Liver (tissue), 8 donors: ENCODE measurements at regions not wholly inside any gene's neighbourhood (a gene's known extent, or its start where the extent isn't known, plus 50 kb on each side); places are given as distances from the start of the nearest gene placed in this dataset.

Experiments used
- DNase-seq: peaks from one replicate; pipeline ENCODE4 v3.0.0-alpha.2; 2017; ENCODE audit warnings: low spot score
- H3K27ac ChIP-seq, 2 donors: one replicate each; pipeline ENCODE4 v1.7.0; 2013; ENCODE audit warnings: inconsistent platforms in 2 of 2, low read length in 2 of 2, control low read depth in 1 of 2, low read depth in 1 of 2, mild to moderate bottlenecking in 1 of 2
- H3K27me3 ChIP-seq, 4 donors: one replicate each; pipeline versions ENCODE4 v1.6.1 to v1.7.0; 2013; ENCODE audit warnings: low read length in 3 of 4, inconsistent platforms in 1 of 4, mild to moderate bottlenecking in 1 of 4, moderate library complexity in 1 of 4; ENCODE audit not compliant: control insufficient read depth in 4 of 4, insufficient read depth in 4 of 4
- H3K36me3 ChIP-seq, 4 donors: one replicate each; pipeline versions ENCODE4 v1.6.1 to v1.7.0; 2013; ENCODE audit warnings: low read length in 3 of 4, mild to moderate bottlenecking in 3 of 4, low read depth in 1 of 4, moderate library complexity in 1 of 4; ENCODE audit not compliant: control insufficient read depth in 4 of 4, insufficient read depth in 3 of 4
- H3K4me1 ChIP-seq, 4 donors: one replicate each; pipeline versions ENCODE4 v1.6.1 to v1.7.0; 2013; ENCODE audit warnings: low read length in 3 of 4, mild to moderate bottlenecking in 3 of 4, moderate library complexity in 1 of 4; ENCODE audit not compliant: control insufficient read depth in 4 of 4, insufficient read depth in 4 of 4
- H3K4me3 ChIP-seq, 3 donors: one replicate each; pipeline versions ENCODE4 v1.6.1 to v1.7.0; 2013; ENCODE audit warnings: low read length in 3 of 3, control low read depth in 1 of 3, low read depth in 1 of 3, mild to moderate bottlenecking in 1 of 3
- H3K9ac ChIP-seq, 2 donors: one replicate each; pipeline ENCODE4 v1.7.0; 2013; ENCODE audit warnings: low read length in 2 of 2, mild to moderate bottlenecking in 2 of 2, moderate library complexity in 2 of 2, control low read depth in 1 of 2, low read depth in 1 of 2
- H3K9me3 ChIP-seq, 4 donors: one replicate each; pipeline versions ENCODE4 v1.6.1 to v1.7.0; 2013; ENCODE audit warnings: low read length in 3 of 4; ENCODE audit not compliant: control insufficient read depth in 4 of 4
- EGR1 ChIP-seq, 2 donors: IDR thresholded peaks; 2 replicates each; pipeline ENCODE4 v1.6.1; 2016 to 2018; ENCODE audit warnings: antibody characterized with exemption in 2 of 2, low read depth in 2 of 2
- FOXA1 ChIP-seq: IDR thresholded peaks from 2 replicates; pipeline ENCODE4 v1.6.1; 2016; ENCODE audit warnings: antibody characterized with exemption
- FOXA2 ChIP-seq: IDR thresholded peaks from 2 replicates; pipeline ENCODE4 v1.6.1; 2016; ENCODE audit warnings: antibody characterized with exemption
- HNF4G ChIP-seq: IDR thresholded peaks from 2 replicates; pipeline ENCODE4 v1.6.1; 2016; ENCODE audit warnings: antibody characterized with exemption
- JUND ChIP-seq, 2 donors: IDR thresholded peaks; 2 replicates each; pipeline ENCODE4 v1.6.1; 2016; ENCODE audit warnings: antibody characterized with exemption in 2 of 2
- SP1 ChIP-seq: IDR thresholded peaks from 2 replicates; pipeline ENCODE4 v1.6.1; 2018; ENCODE audit warnings: antibody characterized with exemption, mild to moderate bottlenecking
- TAF1 ChIP-seq: conservative IDR thresholded peaks from 2 replicates; pipeline ENCODE4 v1.6.1; 2016; ENCODE audit warnings: antibody characterized with exemption, mild to moderate bottlenecking
- YY1 ChIP-seq: IDR thresholded peaks from 2 replicates; pipeline ENCODE4 v1.6.1; 2016; ENCODE audit warnings: antibody characterized with exemption, mild to moderate bottlenecking
- WGBS: extraction: QIAGEN DNeasy Blood & Tissue Kit; methylation state at CpG from one replicate; pipeline ENCODE4 v1.1.7; 2013; 5-methylcytosine and 5-hydroxymethylcytosine counted together
- TF ChIP-seq, protein P1 (sequence below): IDR thresholded peaks from 2 replicates; pipeline ENCODE4 v1.6.1; 2016; ENCODE audit warnings: antibody characterized with exemption
- TF ChIP-seq, protein P2 (sequence below): fragments of 150-350 bp; IDR thresholded peaks from 2 replicates; pipeline ENCODE4 v1.5.1; 2017; ENCODE audit warnings: improper control_type of control experiment, low read depth, low read length; ENCODE audit not compliant: missing input control
- TF ChIP-seq, protein P3 (sequence below): IDR thresholded peaks from 2 replicates; pipeline ENCODE4 v1.6.1; 2016; ENCODE audit warnings: antibody characterized with exemption, mild to moderate bottlenecking
- donor health status: healthy.
- donor health status: healthy.
- donor health status: healthy.
- donor health status: healthy.
- donor health status: healthy.

DNA sequence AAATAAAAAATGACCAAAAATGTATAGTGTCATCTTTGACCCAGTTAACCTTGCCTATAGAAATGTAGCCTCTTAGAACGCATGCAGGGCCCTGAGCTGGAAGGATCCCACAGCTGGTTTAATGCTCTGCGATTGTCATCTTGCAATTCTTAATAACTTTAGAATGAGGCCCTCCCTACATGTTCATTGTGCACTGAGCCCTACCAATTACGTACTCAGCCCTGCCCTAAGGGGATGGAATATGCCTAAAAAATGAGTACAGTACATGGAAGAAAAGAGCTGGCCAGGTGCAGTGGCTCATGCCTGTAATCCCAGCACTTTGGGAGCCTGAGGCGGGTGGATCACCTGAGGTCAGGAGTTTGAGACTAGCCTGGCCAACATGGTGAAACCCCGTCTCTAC is 57.8 kb upstream of the BCAR3 start (continued):
- TF ChIP-seq, protein P1, sequence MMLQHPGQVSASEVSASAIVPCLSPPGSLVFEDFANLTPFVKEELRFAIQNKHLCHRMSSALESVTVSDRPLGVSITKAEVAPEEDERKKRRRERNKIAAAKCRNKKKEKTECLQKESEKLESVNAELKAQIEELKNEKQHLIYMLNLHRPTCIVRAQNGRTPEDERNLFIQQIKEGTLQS = no peak

DNA sequence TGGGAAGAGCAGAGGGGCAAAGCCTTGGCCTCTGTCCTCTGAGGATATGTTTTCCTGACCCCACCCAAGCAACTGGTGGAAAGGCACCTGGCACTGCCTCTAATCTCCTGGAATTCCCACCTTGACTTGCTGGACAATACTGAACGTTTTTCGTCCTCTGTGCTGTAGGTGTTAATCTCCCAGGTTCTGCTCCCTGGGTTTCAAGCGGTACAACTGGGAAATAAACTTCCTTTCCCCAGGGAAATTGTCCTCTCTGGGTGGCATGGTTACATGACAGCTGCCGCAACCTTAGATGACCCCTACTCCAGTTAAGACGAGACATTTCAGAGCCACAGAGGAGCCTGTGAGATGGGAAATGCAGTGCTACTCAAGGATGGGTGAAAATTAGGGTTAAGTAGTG is 57.3 kb upstream of the BCAR3 start:
- no peak for TF ChIP-seq FOXA2
- Histone ChIP-seq H3K27me3 (no peaks in the 10 kb centered on the region), H3K4me3 (no peak overlapping the region), H3K27ac (no peak overlapping the region), H3K4me1 (no peaks in the 10 kb centered on the region), H3K9me3 (no peaks in the 10 kb centered on the region), H3K36me3 (no peaks in the 10 kb centered on the region), H3K9ac (no peak overlapping the region)
- WGBS = 94% methylated on average over 5 of the region's 5 CpGs
- DNase-seq = no peak

DNA sequence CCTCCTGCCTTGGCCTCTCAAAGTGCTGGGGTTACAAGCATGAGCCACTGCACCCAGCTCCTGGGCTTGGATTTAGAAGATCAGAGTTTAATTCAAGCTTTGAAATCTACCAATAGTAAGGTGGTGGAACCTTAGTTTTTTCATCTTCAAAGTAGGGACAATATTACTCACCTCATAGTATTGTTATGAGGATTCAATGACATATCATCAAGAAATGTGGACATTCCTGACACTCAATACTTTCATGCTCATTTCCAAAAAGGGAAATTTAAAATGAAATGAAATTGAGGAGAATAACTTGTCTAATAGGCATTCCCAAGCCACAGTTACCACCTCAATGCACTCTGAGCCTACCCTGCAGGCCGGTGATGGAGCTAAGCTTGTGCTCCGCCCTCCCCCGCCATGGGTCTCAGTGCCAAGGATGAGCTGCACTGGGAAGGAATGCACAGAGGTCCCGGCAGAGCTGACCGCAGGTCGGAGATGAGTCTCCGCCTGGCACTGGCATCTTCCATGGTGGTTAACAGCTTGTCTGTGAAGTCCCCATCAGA is 56.5 kb upstream of the BCAR3 start:
- 95% methylated on average over 7 of the region's 7 CpGs for WGBS

DNA sequence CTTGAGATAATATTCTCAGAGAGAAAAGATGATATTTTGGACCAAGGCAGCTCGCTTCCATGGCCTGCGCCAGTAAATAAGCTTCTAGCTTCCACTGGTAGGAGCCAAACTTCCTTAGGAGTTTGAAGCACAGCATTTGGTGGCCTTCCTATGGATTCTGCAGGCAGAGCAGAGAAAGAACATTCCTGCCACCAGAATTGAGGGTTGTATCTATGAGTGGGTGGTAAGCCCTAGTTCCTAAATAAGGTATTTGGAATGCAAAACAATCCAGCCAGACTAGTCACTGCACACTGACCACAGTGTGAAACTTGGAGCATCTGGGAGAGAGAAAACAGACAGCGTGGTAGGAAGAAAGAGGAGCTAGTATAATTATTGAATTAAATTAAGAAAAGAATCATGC is 54.1 kb upstream of the BCAR3 start:
- no peak for TF ChIP-seq YY1
- TF ChIP-seq, protein P2, sequence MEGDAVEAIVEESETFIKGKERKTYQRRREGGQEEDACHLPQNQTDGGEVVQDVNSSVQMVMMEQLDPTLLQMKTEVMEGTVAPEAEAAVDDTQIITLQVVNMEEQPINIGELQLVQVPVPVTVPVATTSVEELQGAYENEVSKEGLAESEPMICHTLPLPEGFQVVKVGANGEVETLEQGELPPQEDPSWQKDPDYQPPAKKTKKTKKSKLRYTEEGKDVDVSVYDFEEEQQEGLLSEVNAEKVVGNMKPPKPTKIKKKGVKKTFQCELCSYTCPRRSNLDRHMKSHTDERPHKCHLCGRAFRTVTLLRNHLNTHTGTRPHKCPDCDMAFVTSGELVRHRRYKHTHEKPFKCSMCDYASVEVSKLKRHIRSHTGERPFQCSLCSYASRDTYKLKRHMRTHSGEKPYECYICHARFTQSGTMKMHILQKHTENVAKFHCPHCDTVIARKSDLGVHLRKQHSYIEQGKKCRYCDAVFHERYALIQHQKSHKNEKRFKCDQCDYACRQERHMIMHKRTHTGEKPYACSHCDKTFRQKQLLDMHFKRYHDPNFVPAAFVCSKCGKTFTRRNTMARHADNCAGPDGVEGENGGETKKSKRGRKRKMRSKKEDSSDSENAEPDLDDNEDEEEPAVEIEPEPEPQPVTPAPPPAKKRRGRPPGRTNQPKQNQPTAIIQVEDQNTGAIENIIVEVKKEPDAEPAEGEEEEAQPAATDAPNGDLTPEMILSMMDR = no peak
- TF ChIP-seq JUND (IDR thresholded peaks at IDR 0.05) = no peak
- no peak for TF ChIP-seq SP1
- TF ChIP-seq EGR1 (IDR thresholded peaks at IDR 0.05; ENCODE audit: low read depth in 2 of 2) = no peak
- TF ChIP-seq, protein P3, sequence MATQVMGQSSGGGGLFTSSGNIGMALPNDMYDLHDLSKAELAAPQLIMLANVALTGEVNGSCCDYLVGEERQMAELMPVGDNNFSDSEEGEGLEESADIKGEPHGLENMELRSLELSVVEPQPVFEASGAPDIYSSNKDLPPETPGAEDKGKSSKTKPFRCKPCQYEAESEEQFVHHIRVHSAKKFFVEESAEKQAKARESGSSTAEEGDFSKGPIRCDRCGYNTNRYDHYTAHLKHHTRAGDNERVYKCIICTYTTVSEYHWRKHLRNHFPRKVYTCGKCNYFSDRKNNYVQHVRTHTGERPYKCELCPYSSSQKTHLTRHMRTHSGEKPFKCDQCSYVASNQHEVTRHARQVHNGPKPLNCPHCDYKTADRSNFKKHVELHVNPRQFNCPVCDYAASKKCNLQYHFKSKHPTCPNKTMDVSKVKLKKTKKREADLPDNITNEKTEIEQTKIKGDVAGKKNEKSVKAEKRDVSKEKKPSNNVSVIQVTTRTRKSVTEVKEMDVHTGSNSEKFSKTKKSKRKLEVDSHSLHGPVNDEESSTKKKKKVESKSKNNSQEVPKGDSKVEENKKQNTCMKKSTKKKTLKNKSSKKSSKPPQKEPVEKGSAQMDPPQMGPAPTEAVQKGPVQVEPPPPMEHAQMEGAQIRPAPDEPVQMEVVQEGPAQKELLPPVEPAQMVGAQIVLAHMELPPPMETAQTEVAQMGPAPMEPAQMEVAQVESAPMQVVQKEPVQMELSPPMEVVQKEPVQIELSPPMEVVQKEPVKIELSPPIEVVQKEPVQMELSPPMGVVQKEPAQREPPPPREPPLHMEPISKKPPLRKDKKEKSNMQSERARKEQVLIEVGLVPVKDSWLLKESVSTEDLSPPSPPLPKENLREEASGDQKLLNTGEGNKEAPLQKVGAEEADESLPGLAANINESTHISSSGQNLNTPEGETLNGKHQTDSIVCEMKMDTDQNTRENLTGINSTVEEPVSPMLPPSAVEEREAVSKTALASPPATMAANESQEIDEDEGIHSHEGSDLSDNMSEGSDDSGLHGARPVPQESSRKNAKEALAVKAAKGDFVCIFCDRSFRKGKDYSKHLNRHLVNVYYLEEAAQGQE = no peak
- TF ChIP-seq FOXA1 = no peak
- TF ChIP-seq, protein P1 = no peak
- no peak for TF ChIP-seq HNF4G
- H3K9ac ChIP-seq = no peak overlapping the region
- WGBS = 98% methylated on average over 3 of the region's 3 CpGs

More for the DNA sequence above, 56.5 kb upstream of the BCAR3 start:
- no peak for DNase-seq
- TF ChIP-seq TAF1 (no peak), SP1 (no peak)
- Histone ChIP-seq H3K4me1 (no peaks in the 10 kb centered on the region), H3K36me3 (no peaks in the 10 kb centered on the region), H3K9ac (no peak overlapping the region), H3K27me3 (no peaks in the 10 kb centered on the region), H3K4me3 (no peak overlapping the region), H3K27ac (no peak overlapping the region), H3K9me3 (no peaks in the 10 kb centered on the region)

More for the DNA sequence above, 54.1 kb upstream of the BCAR3 start:
- Histone ChIP-seq H3K27me3 (no peaks in the 10 kb centered on the region), H3K4me3 (no peak overlapping the region), H3K36me3 (no peaks in the 10 kb centered on the region), H3K9me3 (no peaks in the 10 kb centered on the region), H3K4me1 (no peaks in the 10 kb centered on the region), H3K27ac (no peak overlapping the region)
- no peak for DNase-seq
